Astrocyte of the hippocampus (primary cell): ENCODE measurements at regions not wholly inside any gene's neighbourhood (a gene's known extent, or its start where the extent isn't known, plus 50 kb on each side); places are given as distances from the start of the nearest gene placed in this dataset.
"Not testable (repeated sequence)": the region's sequence is repeated elsewhere in the genome, so short reads cannot be mapped to it uniquely, and the experiment has no call there.

Experiments
- DNase-seq: peaks from one replicate; pipeline ENCODE4 v3.0.0; 2011; ENCODE audit warnings: low read depth, low spot score

DNA sequence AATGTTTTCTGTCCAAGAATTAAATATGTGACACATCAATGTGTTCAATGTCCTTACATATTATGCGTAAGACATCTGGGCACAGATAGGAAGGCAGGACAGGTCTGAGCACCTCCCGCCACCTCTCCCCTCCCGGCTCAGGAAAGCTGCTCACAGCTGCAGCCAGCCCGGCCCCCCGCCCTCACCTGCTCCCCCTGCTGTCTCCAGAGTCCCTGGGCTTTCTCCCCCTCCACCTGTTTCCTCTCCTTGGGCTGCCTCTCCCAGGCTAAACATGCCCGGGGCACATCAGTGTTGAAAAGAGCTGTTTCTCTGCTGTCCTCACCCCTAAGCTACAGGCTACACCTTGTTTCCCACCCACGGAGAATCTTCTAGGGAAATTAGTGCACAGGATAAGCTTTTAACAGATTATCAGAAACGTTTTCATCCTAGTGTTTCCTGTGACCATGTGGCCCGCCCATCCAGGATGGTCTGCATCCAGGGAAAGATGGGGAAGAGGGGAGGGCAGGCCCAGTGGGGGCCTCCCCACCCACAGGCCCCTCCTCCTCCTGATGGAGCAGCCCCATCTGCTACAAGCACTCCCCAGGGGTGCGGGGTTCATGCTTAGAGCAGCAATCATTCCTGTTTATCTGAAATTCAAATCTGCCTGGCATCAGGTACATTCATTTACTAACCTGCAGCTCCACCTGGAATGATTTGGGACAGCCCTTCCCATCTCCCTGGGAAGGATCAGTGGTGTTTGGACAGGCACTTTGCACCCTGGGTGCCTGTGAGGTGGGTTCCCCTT is 273.8 kb upstream of the SFSWAP start:
- DNase-seq: no peak

GRCh38 chr12:131437706-131438492 is 273.0 kb upstream of the SFSWAP start:
- DNase-seq: no peak

DNA sequence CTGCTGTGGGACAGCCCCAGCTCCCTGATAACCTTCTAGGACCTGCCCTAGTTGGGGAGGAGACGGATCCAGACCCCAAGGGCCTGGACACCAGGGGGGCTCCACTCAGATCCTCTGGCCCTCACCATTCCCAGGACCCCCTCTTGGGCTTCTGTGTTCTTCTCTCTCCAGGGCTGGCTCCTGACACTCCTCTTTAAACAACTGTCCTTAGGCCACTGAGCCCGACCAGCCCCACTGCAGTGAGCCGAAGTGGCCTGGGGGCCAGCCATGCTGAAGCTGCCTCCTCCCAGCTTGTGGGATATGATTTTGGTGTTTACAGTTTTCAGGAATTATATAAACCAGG is 272.4 kb upstream of the SFSWAP start:
- DNase-seq: not testable (repeated sequence)

DNA sequence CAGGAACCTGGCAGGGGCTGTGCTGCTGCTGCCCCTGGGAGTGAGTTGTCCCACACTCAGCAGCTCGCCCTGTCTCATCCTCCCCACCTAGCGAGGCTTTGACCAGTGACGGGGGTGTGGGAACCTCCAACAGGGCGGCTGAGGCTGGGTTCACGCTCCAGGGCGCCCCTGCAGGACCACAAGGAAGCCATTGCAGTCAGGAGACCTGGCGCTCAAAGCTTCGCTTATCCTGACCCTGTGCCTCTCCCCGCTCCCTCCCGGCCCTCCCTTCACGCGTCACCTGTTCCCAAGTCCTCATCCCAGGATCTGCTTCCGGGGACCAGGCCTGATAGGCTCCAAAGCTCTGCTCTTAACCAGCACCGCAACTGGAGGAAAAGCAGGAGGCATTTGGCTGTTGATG is 272.0 kb upstream of the SFSWAP start:
- no peak for DNase-seq

GRCh38 chr12:131439752-131440151 is 271.1 kb upstream of the SFSWAP start:
- DNase-seq: not testable (repeated sequence)

DNA sequence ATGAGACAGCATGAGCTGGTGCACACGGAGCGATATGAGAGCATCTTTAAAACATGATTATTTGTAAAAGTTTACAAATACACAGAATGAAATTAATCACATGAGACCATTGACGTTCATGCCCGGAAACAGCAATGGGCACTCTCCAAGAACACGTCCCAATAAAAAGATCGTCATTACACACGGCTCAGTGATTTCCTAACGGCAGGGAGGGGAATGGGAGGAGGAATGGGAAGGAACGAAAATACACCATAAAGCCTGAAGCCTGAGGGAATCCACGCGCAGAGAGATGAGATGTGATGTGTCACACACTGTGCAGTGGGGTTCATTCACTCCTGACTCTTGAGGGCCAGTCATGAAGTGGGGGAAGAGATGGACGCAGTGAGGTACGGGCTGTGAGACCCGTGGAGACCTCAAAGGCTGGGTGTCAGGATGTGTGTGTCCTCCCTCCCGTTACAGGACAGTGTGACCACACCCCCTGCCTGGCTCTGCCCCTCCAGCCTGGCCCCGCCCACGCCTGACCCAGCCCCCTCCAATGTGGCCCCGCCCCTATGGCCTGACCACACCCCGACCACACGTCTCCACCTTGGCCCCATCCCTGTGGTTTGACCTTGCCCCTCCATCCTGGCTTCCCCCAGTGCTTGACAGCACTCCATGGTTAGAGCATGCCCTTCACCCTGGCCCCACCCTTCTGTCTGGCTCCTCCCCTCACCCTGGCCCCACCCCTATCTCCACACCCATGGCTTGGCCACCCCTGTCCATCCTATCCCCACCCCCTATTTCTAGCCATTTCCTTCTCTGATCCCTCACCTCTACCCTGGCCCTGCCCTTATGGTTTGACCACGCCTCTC is 270.5 kb upstream of the SFSWAP start:
- DNase-seq: not testable (repeated sequence)

GRCh38 chr12:131441060-131441396 is 269.9 kb upstream of the SFSWAP start:
- DNase-seq: no peak

GRCh38 chr12:131441638-131442336 is 269.1 kb upstream of the SFSWAP start:
- no peak for DNase-seq

DNA sequence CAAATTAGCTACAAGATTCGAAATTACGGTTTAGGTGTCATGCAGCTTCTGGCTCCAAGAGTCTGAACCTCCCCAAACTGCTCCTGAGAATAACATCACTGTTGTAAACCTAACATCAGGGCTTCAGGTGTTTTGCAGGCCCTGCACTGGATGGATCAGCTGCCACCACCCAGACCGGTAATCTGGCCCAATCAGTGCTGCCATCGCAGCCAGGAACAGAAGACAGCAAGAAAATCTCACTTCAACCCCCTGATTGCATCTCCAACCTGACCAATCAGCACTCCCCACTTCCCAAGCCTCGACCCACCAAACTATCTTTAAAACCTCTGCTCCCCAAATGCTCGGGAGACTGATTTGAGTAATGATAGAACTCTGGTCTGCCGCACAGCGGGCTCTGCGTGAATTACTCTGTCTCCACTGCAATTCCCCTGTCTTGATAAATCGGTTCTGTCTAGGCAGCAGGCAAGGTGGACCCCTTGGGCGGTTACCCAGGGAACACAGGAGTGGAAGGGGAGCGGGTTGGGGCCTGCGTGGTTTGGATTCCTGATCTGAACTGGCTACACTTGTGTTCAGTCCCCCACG is 268.5 kb upstream of the SFSWAP start:
- no peak for DNase-seq

DNA sequence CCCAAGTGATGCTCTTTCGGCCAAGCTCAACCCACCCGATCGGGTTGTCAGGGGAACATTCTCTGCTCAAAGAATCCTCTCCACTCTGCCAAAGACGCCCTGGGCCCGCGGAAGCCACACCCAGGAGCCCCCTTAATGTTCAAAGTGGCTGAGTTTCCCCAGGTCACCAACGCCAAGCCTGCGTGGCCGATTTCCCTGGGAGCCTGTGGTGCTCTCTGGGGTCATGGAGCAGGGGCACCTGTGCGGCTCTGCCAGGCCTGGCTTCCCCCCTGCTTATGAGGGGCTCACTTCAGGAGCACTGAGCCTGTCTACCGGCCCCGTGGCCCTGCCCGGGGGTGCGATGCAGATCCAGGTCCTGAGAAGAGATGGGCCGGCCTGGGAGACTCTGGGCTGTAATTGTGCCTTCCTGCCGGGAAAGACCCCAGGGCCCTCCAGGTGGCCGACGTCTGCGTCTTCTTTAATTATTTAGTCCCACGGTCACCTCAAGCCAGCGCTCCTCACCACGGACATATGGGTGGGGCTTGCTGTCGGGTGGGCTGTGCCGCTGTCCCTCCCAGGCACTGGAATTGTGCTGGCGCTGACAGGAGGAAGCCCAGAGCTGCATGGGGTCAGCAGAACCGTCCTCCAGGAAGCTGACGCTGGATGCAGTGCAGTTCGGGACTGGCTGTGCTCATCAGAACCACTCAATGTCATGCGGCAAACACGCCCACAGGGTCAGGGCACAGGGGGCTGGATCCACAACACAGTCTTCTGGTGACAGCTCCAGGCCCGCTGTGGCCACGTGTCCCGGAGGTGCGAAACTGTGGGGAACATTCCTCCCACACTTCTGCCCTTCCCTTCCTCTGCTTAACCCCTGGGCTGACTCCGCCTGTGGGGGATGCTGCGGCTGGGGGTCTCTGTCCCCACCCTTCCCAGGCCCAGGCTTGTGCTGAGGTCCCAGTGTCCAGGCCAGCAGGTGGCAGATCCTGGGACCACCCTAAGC is 267.6 kb upstream of the SFSWAP start:
- DNase-seq: no peak

GRCh38 chr12:131444220-131445164 is 266.4 kb upstream of the SFSWAP start:
- no peak for DNase-seq

DNA sequence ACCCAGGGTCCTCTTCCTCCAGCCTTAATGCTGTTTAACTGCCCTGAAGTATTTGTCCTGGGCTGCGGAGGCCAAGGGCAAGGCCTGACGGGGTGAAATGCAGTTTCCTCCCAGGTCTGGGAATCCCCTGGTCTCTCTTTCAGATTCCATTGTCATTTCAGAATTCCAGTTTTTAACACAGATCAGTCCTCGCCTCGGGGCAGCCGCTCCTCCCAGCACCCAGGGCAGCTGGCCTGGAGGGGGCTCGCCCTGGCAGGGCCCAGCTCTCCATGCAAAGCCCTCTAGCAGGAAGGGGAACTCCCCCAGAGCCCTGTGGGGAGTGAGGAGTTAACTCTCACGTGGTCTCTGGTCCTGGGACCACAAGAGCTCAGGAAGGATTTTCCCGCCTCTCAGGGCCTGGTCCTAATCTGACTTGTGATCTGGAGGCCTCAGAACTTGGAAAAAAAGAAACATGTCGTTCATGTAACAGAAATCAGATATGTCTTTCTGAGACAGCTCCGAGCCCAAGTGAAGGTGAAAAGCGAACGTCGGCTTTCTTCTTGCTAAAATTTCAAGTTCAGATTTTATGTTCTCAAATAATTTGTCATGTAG is 265.6 kb upstream of the SFSWAP start:
- no peak for DNase-seq

GRCh38 chr12:131445795-131446194 is 265.1 kb upstream of the SFSWAP start:
- DNase-seq: no peak

DNA sequence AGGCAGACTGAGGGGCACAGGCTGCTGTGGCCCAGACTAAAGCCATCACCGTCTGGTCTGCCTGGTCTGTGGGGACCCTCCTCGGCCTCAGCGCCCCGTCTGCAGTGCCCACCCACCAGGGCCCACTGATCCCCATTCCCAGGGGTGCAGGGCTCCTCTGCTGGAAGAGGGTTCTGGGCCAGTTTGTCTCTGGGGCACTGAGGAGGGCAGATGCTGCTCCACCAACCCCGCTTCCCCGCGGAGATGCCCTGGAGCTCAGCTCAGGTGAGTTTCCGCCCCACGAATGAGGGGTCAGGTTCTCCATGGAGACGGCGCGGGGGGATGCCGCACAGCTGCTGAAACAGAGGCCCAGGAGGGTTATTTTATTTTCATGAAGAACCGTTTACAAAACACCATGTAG is 263.3 kb upstream of the SFSWAP start:
- not testable (repeated sequence) for DNase-seq

DNA sequence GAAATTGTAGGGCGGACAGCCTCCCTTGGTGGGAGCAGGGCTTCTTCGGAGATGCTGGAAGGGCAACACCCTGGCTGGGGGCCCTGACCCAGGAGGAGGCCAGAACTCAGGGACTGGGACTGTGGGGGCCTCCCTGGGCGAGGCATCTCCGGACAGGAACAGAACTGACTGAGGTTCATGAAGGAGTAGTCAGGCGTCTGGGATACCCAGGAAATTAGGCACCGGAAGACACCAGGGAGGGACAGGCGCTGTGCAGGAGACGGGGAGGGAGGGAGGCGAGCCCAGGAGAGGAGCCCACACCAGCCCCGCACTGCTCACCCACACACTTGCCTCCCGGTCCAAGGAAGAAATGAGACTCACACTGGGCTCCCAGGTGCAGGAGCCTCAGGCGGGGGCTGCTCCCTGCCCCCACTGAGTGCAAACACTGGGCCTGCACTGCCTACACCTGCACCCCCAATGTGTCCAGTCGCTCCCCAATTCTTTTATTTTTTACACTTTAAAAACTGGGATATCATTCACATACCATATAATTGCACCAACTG is 262.6 kb upstream of the SFSWAP start:
- DNase-seq: no peak

- no peak for DNase-seq
These were observed 261.9 kb upstream of the SFSWAP start for GRCh38 chr12:131449027-131449426.

GRCh38 chr12:131452444-131452860 is 258.4 kb upstream of the SFSWAP start:
- no peak for DNase-seq
